ENCODE measurements at regions not wholly inside any gene's neighbourhood (a gene's known extent, or its start where the extent isn't known, plus 50 kb on each side); places are given as distances from the start of the nearest gene placed in this dataset.

- TF ChIP-seq ELF4 (IDR thresholded peaks at IDR 0.05) (no peak), L3MBTL2 (conservative IDR thresholded peaks at IDR 0.05) (no peak)
Observed at GRCh38 chr1:5478961-5479360, 513.3 kb downstream of the NPHP4 start.

Data from HEK293T (cell line).